Stomach (tissue), 8 donors: ENCODE measurements at regions not wholly inside any gene's neighbourhood (a gene's known extent, or its start where the extent isn't known, plus 50 kb on each side); places are given as distances from the start of the nearest gene placed in this dataset.
"Not testable (repeated sequence)": the region's sequence is repeated elsewhere in the genome, so short reads cannot be mapped to it uniquely, and the experiment has no call there.

Experiments
- DNase-seq, 2 donors: peaks; one replicate each; pipeline versions ENCODE4 v3.0.0 to v3.0.0-alpha.2; 2013 to 2019
- H3K27ac ChIP-seq, 5 donors: fragments of 200-600 bp in 4 of 5; sonication (generic) in 4 of 5; one replicate each; pipeline ENCODE4 v1.5.1; 2013 to 2019; ENCODE audit warnings: mild to moderate bottlenecking in 1 of 5, moderate library complexity in 1 of 5
- H3K27me3 ChIP-seq, 3 donors: fragments of 200-600 bp; sonication (generic); one replicate each; pipeline ENCODE4 v1.5.1; 2017 to 2019; ENCODE audit warnings: mixed run types in 1 of 3
- H3K36me3 ChIP-seq, 4 donors: fragments of 200-600 bp; sonication (generic); 1 replicate in 3 of 4; 2 replicates in 1 of 4; pipeline ENCODE4 v1.5.1; 2016 to 2019
- H3K4me1 ChIP-seq, 4 donors: fragments of 200-600 bp; sonication (generic); one replicate each; pipeline ENCODE4 v1.5.1; 2016 to 2019
- H3K4me3 ChIP-seq, 4 donors: fragments of 200-600 bp; sonication (generic) in 3 of 4; one replicate each; pipeline ENCODE4 v1.5.1; 2016 to 2019; ENCODE audit warnings: mild to moderate bottlenecking in 1 of 4
- H3K9me3 ChIP-seq, 4 donors: fragments of 200-600 bp; sonication (generic); one replicate each; pipeline ENCODE4 v1.5.1; 2016 to 2019
- EP300 ChIP-seq: sonication (generic); formaldehyde crosslinking; IDR thresholded peaks from one replicate; pipeline ENCODE4 v1.6.1; 2017; ENCODE audit warnings: antibody characterized with exemption
- POLR2A ChIP-seq, 4 donors: fragments of 450-650 bp; IDR thresholded peaks; one replicate each; pipeline ENCODE4 v1.6.1; 2016; ENCODE audit warnings: antibody characterized with exemption in 4 of 4, control low read depth in 2 of 4, mild to moderate bottlenecking in 1 of 4, moderate library complexity in 1 of 4
- POLR2AphosphoS5 ChIP-seq, 3 donors: sonication (generic); formaldehyde crosslinking; IDR thresholded peaks; one replicate each; pipeline ENCODE4 v1.6.1; 2016; ENCODE audit warnings: antibody characterized with exemption in 3 of 3
- WGBS, 5 donors: extraction: QIAGEN DNeasy Blood & Tissue Kit in 3 of 5; methylation state at CpG; one replicate each; pipeline versions ENCODE4 v1.1.5 to v1.1.7; 2013 to 2018; 5-methylcytosine and 5-hydroxymethylcytosine counted together
- intact Hi-C: fragments of 100-400 bp; cut with DNase I; formaldehyde crosslinking; loops from one replicate; pipeline ENCODE4 v1.15.1; 2023; ENCODE audit warnings: low total_unique reads
- TF ChIP-seq, protein P1 (sequence below), 7 experiments: fragments of 450-650 bp in 4 of 7; fragments of 200-600 bp in 3 of 7; sonication (generic) in 3 of 7; IDR thresholded peaks; one replicate each; pipeline ENCODE4 v1.5.1; 2016 to 2019; ENCODE audit warnings: antibody characterized with exemption in 7 of 7, control low read depth in 2 of 7, mild to moderate bottlenecking in 1 of 7
- donor health status: healthy with polysubstance abuse.
- donor health status: Bipolar disorder and iron deficiency.
- donor health status: healthy.

GRCh38 chr5:102154791-102155605, 141.1 kb downstream of the SLCO4C1 start:
- H3K36me3 ChIP-seq, H3K4me1 ChIP-seq, H3K27ac ChIP-seq, H3K9me3 ChIP-seq, H3K27me3 ChIP-seq, intact Hi-C loops: not testable (repeated sequence)
- H3K4me3 ChIP-seq: peak overlapping the region in 1 of 4 donors; percentile 24
- DNase-seq: peak in 1 of 2 donors; percentile 13
- WGBS, 5 donors: 83 to 90% (median 88%) methylated on average over 16 to 54 of the region's 54 CpGs

GRCh38 chr5:102154291-102154690, 141.8 kb downstream of the SLCO4C1 start:
- no peak for TF ChIP-seq EP300
- no peak for TF ChIP-seq POLR2A (IDR thresholded peaks at IDR 0.05)
- TF ChIP-seq, protein P1, sequence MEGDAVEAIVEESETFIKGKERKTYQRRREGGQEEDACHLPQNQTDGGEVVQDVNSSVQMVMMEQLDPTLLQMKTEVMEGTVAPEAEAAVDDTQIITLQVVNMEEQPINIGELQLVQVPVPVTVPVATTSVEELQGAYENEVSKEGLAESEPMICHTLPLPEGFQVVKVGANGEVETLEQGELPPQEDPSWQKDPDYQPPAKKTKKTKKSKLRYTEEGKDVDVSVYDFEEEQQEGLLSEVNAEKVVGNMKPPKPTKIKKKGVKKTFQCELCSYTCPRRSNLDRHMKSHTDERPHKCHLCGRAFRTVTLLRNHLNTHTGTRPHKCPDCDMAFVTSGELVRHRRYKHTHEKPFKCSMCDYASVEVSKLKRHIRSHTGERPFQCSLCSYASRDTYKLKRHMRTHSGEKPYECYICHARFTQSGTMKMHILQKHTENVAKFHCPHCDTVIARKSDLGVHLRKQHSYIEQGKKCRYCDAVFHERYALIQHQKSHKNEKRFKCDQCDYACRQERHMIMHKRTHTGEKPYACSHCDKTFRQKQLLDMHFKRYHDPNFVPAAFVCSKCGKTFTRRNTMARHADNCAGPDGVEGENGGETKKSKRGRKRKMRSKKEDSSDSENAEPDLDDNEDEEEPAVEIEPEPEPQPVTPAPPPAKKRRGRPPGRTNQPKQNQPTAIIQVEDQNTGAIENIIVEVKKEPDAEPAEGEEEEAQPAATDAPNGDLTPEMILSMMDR (IDR thresholded peaks at IDR 0.05): no peak
- TF ChIP-seq POLR2AphosphoS5 (IDR thresholded peaks at IDR 0.05): no peak
- H3K4me3 ChIP-seq: no peak overlapping the region

DNA sequence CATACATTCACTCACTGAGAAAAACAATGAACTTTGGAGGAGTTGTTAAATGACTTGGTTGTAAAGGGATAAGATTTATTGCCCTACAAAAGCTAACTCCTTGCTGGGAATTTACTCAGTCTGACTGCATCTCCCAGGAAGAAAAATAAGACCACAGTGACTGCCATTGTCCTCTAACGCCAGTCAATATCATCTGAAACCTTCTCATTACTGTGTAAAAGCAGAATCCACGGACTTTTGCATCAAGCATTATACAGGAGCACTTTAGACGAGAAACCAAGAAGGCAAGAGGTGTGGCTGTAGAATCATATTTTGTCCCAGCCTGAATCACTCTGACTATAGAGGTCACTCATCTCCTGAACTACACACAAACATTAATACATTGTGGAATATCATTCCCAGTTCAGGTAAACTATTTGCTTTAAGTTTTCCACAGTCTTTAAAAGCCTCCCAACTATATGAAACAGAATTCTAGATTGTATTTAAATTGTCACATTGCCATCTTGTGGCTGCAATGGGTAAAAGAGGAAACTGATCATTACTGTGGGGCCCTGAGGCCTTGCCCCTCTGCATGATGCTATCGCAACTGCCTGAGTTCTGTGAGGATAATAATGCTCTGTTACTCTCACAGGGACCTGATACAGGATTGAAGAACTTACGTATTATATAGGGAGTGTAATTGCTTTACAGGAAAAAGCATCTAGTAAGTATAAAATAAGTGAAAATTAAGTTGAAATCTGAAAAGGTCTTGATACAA, 142.9 kb downstream of the SLCO4C1 start:
- 33 to 45% (median 38%) methylated on average over 5 of the region's 5 CpGs for WGBS, 5 donors
- Histone ChIP-seq H3K4me3 (no peak overlapping the region), H3K4me1 (no peaks in the 10 kb centered on the region), H3K27me3 (no peaks in the 10 kb centered on the region), H3K36me3 (no peaks in the 10 kb centered on the region), H3K9me3 (no peaks in the 10 kb centered on the region), H3K27ac (no peak overlapping the region)
- DNase-seq: peak in 1 of 2 donors; percentile 62
- intact Hi-C loops: no loop called here
- no peak for TF ChIP-seq EP300
- TF ChIP-seq, protein P1 (IDR thresholded peaks at IDR 0.05): peak in 3 of 7 experiments; percentile 7 to 16 (median 9)

More at GRCh38 chr5:102154291-102154690, 141.8 kb downstream of the SLCO4C1 start:
- intact Hi-C loops: no loop called here
- Histone ChIP-seq H3K27ac (no peak overlapping the region), H3K27me3 (no peaks in the 10 kb centered on the region), H3K4me1 (no peaks in the 10 kb centered on the region), H3K9me3 (no peaks in the 10 kb centered on the region), H3K36me3 (no peaks in the 10 kb centered on the region)
- 89 to 98% (median 96%) methylated on average over 2 of the region's 2 CpGs for WGBS, 5 donors
- no peak for DNase-seq

GRCh38 chr5:102139029-102139428, 157.1 kb downstream of the SLCO4C1 start:
- H3K27me3 ChIP-seq: no peaks in the 10 kb centered on the region
- H3K36me3 ChIP-seq: no peaks in the 10 kb centered on the region
- H3K4me3 ChIP-seq: no peak overlapping the region
- 44 to 64% (median 58%) methylated on average over 2 of the region's 2 CpGs for WGBS, 5 donors
- H3K27ac ChIP-seq: no peak overlapping the region
- H3K4me1 ChIP-seq: no peaks in the 10 kb centered on the region
- TF ChIP-seq POLR2AphosphoS5 (IDR thresholded peaks at IDR 0.05) (no peak), EP300 (no peak), POLR2A (IDR thresholded peaks at IDR 0.05) (no peak)
- TF ChIP-seq, protein P1 (IDR thresholded peaks at IDR 0.05): no peak
- intact Hi-C loops: no loop called here
- H3K9me3 ChIP-seq: no peaks in the 10 kb centered on the region
- no peak for DNase-seq
